Stimulated activated CD4-positive, alpha-beta T cell treated with anti-CD3 and anti-CD28 coated beads, Interleukin-15, amount 100 ng/mL, for 48 hours (primary cell): ENCODE measurements at regions not wholly inside any gene's neighbourhood (a gene's known extent, or its start where the extent isn't known, plus 50 kb on each side); places are given as distances from the start of the nearest gene placed in this dataset.
"Not testable (repeated sequence)": the region's sequence is repeated elsewhere in the genome, so short reads cannot be mapped to it uniquely, and the experiment has no call there.

Source experiments
- DNase-seq, 2 donors: peaks; one replicate each; pipeline ENCODE4 v3.0.0-alpha.2; 2020; ENCODE audit warnings: low read depth in 2 of 2

- DNase-seq = no peak
Observed at GRCh38 chr21:31531967-31532366, 127.5 kb upstream of the SOD1 start.

- DNase-seq = no peak
Observed at GRCh38 chr21:31530897-31531705, 128.4 kb upstream of the SOD1 start.

- DNase-seq = no peak
Observed at GRCh38 chr21:31530364-31530763, 129.1 kb upstream of the SOD1 start.

GRCh38 chr21:31529406-31529805 lies 130.1 kb upstream of the SOD1 start:
- no peak for DNase-seq

- no peak for DNase-seq
Observed at GRCh38 chr21:31526040-31526439, 133.5 kb upstream of the SOD1 start.

- DNase-seq = no peak
Observed at GRCh38 chr21:31524140-31524539, 135.4 kb upstream of the SOD1 start.

- no peak for DNase-seq
Observed at GRCh38 chr21:31521515-31521914, 138.0 kb upstream of the SOD1 start.

- DNase-seq = no peak
Observed at GRCh38 chr21:31520561-31521098, 138.9 kb upstream of the SOD1 start.

- DNase-seq = no peak
Observed at GRCh38 chr21:31518580-31518979, 140.9 kb upstream of the SOD1 start.

- DNase-seq = no peak
Observed at GRCh38 chr21:31517664-31518414, 141.7 kb upstream of the SOD1 start.

- DNase-seq = no peak
Observed at GRCh38 chr21:31515253-31515652, 144.2 kb upstream of the SOD1 start.

- DNase-seq = no peak
Observed at GRCh38 chr21:31514598-31514997, 144.9 kb upstream of the SOD1 start.

GRCh38 chr21:31513541-31513940 lies 146.0 kb upstream of the SOD1 start:
- DNase-seq = not testable (repeated sequence)

- not testable (repeated sequence) for DNase-seq
Observed at GRCh38 chr21:31511999-31512398, 147.5 kb upstream of the SOD1 start.

- DNase-seq = no peak
Observed at GRCh38 chr21:31511258-31511657, 148.2 kb upstream of the SOD1 start.

GRCh38 chr21:31509194-31510017 lies 150.1 kb upstream of the SOD1 start:
- DNase-seq = peak; percentile 75 to 84

GRCh38 chr21:31505975-31506374 lies 153.5 kb upstream of the SOD1 start:
- no peak for DNase-seq

- no peak for DNase-seq
Observed at GRCh38 chr21:31503939-31504338, 155.6 kb upstream of the SOD1 start.

GRCh38 chr21:31503467-31503866 lies 156.0 kb upstream of the SOD1 start:
- no peak for DNase-seq

GRCh38 chr21:31502537-31503143 lies 156.9 kb upstream of the SOD1 start:
- DNase-seq = no peak

- DNase-seq = no peak
Observed at GRCh38 chr21:31501926-31502325, 157.6 kb upstream of the SOD1 start.

GRCh38 chr21:31500982-31501381 lies 156.9 kb upstream of the TIAM1 start:
- DNase-seq = no peak
